ENCODE measurements at regions not wholly inside any gene's neighbourhood (a gene's known extent, or its start where the extent isn't known, plus 50 kb on each side); places are given as distances from the start of the nearest gene placed in this dataset.

GRCh38 chr18:35770376-35771014, 189.0 kb downstream of the GALNT1 start:
- H3K27ac ChIP-seq: no peak overlapping the region
- H3K4me3 ChIP-seq: no peak overlapping the region
- no peak for DNase-seq (ENCODE audit: low spot score)
- no peak for TF ChIP-seq CTCF (IDR thresholded peaks at IDR 0.05)

- no peak overlapping the region for H3K27ac ChIP-seq
- DNase-seq (ENCODE audit: low spot score): no peak
- no peak for TF ChIP-seq CTCF (IDR thresholded peaks at IDR 0.05)
- H3K4me3 ChIP-seq: no peak overlapping the region
Measured at GRCh38 chr18:35771172-35771571, 189.6 kb downstream of the GALNT1 start.

- TF ChIP-seq CTCF (IDR thresholded peaks at IDR 0.05): no peak
- H3K4me3 ChIP-seq: no peak overlapping the region
- no peak overlapping the region for H3K27ac ChIP-seq
- DNase-seq (ENCODE audit: low spot score): no peak
Measured at GRCh38 chr18:35775887-35776286, 194.3 kb downstream of the GALNT1 start.

GRCh38 chr18:35776473-35776872, 194.9 kb downstream of the GALNT1 start:
- H3K27ac ChIP-seq: no peak overlapping the region
- no peak for TF ChIP-seq CTCF (IDR thresholded peaks at IDR 0.05)
- DNase-seq (ENCODE audit: low spot score): no peak

GRCh38 chr18:35777039-35777438, 195.4 kb upstream of the RMP24 start:
- no peak for DNase-seq (ENCODE audit: low spot score)
- Histone ChIP-seq H3K4me3 (no peak overlapping the region), H3K27ac (no peak overlapping the region)
- TF ChIP-seq CTCF (IDR thresholded peaks at IDR 0.05): no peak

More at GRCh38 chr18:35776473-35776872, 194.9 kb downstream of the GALNT1 start:
- H3K4me3 ChIP-seq: no peak overlapping the region

- TF ChIP-seq CTCF (IDR thresholded peaks at IDR 0.05): no peak
- H3K27ac ChIP-seq: no peak overlapping the region
- H3K4me3 ChIP-seq: no peak overlapping the region
- DNase-seq (ENCODE audit: low spot score): no peak
Measured at GRCh38 chr18:35778850-35779627, 193.4 kb upstream of the RMP24 start.

GRCh38 chr18:35780937-35781336, 191.5 kb upstream of the RMP24 start:
- no peak for TF ChIP-seq CTCF (IDR thresholded peaks at IDR 0.05)
- DNase-seq (ENCODE audit: low spot score): no peak
- no peak overlapping the region for H3K27ac ChIP-seq
- H3K4me3 ChIP-seq: no peak overlapping the region
